Activated T-helper 2 cell treated with anti-CD3 and anti-CD28 coated beads, Interferon-gamma antibody, Interleukin-2, Interleukin-4, amounts not matched to agents 10 μg/mL and 5 μg/mL and 100 μg/mL, durations not matched to agents 14 hours and 24 hours and 36 hours (primary cell): ENCODE measurements at regions not wholly inside any gene's neighbourhood (a gene's known extent, or its start where the extent isn't known, plus 50 kb on each side); places are given as distances from the start of the nearest gene placed in this dataset.
"Not testable (repeated sequence)": the region's sequence is repeated elsewhere in the genome, so short reads cannot be mapped to it uniquely, and the experiment has no call there.

Experiments used
- DNase-seq: peaks from one replicate; pipeline ENCODE4 v3.0.0; 2021; ENCODE audit warnings: low spot score
- H3K27ac Mint-ChIP-seq: one replicate; pipeline ENCODE4 v1.8.0; 2021; ENCODE audit warnings: mixed read lengths
- H3K27me3 Mint-ChIP-seq: one replicate; pipeline ENCODE4 v1.8.0; 2021; ENCODE audit warnings: low read depth, mixed read lengths
- H3K36me3 Mint-ChIP-seq: one replicate; pipeline ENCODE4 v1.8.0; 2021; ENCODE audit warnings: low read depth, mixed read lengths
- H3K4me1 Mint-ChIP-seq: one replicate; pipeline ENCODE4 v1.8.0; 2021; ENCODE audit warnings: low read depth, mixed read lengths
- H3K4me3 Mint-ChIP-seq: one replicate; pipeline ENCODE4 v1.8.0; 2021; ENCODE audit warnings: low read depth, mild to moderate bottlenecking, moderate library complexity, mixed read lengths
- H3K9me3 Mint-ChIP-seq: one replicate; pipeline ENCODE4 v1.8.0; 2021; ENCODE audit warnings: mixed read lengths
- intact Hi-C: fragments of 100-400 bp; cut with micrococcal nuclease; formaldehyde crosslinking; loops from one replicate; pipeline ENCODE4 v1.15.1; 2023

DNA sequence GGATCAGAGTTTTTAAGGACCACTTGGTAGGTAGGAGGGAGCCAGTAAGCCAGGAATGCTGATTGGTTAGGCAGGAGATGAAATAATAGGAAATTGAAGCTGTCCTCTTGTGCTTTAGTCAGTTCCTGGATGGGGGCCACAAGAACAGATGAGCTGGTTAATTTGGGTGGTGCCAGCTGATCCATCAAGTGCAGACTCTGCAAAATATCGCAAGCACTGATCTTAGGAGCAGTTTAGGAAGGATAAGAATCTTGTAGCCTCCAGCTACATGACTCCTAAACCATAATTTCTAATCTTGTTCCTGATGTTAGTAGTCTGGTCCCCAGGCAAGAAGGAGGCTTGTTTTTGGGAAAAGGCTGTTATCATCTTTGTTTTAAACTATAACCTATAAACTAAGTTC is 117.9 kb upstream of the GPR12 start:
- Mint-ChIP-seq H3K9me3 (peaks cover 5% of the 10 kb centered on the region), H3K4me3 (no peak overlapping the region), H3K27me3 (peaks cover 2% of the 10 kb centered on the region), H3K27ac (no peak overlapping the region), H3K4me1 (no peaks in the 10 kb centered on the region), H3K36me3 (no peaks in the 10 kb centered on the region)
- no peak for DNase-seq
- intact Hi-C loops, result no loop called here

DNA sequence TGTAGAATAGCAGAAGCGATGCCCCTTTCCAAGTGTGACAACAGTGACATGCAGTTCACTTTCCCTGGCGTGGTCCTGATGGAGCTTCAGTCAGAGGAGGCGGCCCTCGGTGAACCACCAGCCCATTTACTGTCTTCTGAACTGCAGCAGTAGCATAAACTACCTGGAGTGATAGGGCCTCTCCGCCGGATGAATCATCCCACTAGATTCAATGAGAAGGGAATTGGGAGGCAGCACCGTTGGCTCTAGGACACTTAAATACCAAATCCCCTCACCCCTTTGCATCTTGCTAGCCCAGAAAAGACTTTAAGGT is 112.8 kb upstream of the GPR12 start:
- Mint-ChIP-seq H3K4me3 (no peak overlapping the region), H3K27ac (no peak overlapping the region), H3K36me3 (no peaks in the 10 kb centered on the region), H3K27me3 (peaks cover 2% of the 10 kb centered on the region), H3K9me3 (peaks cover 5% of the 10 kb centered on the region), H3K4me1 (no peaks in the 10 kb centered on the region)
- intact Hi-C loops, result loop anchor here (1.0 kb wide), 1 partner anchor 166 kb away; no protein-coding TSS in a partner anchor
- no peak for DNase-seq

DNA sequence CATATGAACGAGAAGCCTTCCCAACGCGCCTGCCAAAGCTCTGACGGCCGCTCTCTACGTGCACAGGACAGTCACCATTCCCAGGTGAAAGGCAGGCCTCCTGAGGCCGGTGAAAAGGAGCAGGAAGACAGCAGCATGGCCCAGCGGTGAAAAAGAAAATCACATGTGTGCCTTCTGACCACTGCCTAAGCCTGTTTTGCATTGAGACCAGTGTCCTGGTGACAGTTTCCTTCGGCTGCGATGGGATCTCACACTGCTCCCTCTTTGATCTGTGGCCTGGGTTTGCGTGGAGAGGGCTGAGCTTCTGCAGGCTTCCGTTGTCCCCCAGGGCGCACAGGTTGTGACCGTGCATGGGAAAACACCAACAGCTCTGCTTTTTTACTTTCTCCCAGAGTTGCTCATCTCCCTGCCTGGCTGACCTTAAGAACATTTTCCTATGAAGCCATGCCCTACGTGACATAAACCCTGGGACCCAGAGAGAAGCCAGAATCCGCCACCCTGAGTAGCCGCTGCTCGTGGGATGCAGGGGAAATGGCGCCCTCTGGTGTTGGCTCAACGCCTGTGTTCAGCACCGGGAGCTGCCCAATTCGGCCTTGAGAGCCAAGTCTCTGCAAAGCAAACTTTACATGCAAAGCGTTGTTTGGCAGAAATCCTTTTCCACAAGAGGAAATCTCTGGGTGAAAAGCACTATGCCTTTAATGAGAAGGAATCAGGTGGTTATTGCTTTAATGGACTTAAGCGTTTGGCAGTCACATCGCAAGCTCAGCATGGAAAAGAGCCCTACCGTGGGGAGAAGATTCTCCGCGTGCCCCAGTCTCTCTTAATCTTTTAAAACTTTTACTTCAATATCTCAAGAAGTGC is 112.2 kb upstream of the GPR12 start:
- Mint-ChIP-seq H3K27ac (no peak overlapping the region), H3K4me1 (no peaks in the 10 kb centered on the region), H3K27me3 (peaks cover 2% of the 10 kb centered on the region), H3K4me3 (no peak overlapping the region), H3K36me3 (no peaks in the 10 kb centered on the region), H3K9me3 (peaks cover 5% of the 10 kb centered on the region)
- peak; percentile 28 for DNase-seq
- intact Hi-C loops, result loop anchor here (1.0 kb wide), 1 partner anchor 165 kb away; no protein-coding TSS in a partner anchor

DNA sequence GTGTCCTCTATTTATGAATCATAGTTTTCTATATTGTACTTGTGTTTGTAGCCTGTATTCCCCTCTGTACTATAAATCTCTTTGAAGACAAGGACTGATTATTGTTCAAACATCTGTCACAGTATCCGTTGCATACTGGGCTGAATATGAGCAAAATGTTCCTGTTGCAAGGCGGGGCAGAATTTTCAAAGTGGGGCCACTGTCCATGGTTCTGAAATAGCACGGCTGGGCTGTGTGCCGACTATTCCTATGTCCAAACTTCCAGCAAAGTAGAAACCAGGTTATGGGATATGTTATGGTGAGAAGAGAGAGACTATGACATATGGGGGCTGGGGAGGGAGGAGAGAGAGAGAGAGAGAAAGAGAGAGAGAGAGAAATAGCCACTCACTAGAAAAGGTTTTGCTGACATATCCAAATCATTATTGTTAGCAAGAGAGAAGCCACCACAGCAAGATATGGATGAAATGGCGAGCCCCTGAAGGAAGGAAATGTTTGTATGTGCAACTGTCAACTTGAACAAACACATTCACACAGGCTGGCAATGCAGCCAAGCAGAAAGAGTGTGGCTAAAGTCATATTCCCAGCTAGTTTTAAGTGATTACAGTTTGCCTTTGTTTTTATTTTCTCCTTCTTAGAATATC is 107.0 kb upstream of the GPR12 start:
- Mint-ChIP-seq H3K36me3 (no peaks in the 10 kb centered on the region), H3K27me3 (no peaks in the 10 kb centered on the region), H3K4me3 (no peak overlapping the region), H3K4me1 (no peaks in the 10 kb centered on the region), H3K27ac (no peak overlapping the region), H3K9me3 (no peaks in the 10 kb centered on the region)
- no peak for DNase-seq
- intact Hi-C loops, result no loop called here

DNA sequence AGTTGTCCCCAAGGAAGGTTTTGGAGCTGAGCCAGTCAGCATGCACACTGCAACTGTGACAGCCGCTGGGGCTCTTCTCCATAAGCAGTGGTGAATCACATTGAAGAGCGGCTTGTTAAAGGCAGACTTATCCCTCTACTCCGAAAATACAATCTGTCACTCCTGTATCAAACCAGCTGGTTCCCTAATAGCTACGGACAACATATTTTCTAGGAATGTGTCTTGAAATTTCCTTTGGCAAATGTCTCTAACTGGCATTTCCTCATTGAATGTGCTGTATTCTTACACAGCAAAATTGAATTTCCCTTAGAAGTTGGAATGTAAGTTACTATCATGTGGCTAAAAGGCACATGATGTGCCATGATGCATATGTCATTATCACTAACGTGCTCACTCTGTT is 104.0 kb upstream of the GPR12 start:
- DNase-seq, result no peak
- H3K36me3 Mint-ChIP-seq, result no peaks in the 10 kb centered on the region
- no peaks in the 10 kb centered on the region for H3K27me3 Mint-ChIP-seq
- no peaks in the 10 kb centered on the region for H3K9me3 Mint-ChIP-seq
- intact Hi-C loops, result no loop called here
- H3K4me3 Mint-ChIP-seq, result no peak overlapping the region
- no peaks in the 10 kb centered on the region for H3K4me1 Mint-ChIP-seq
- H3K27ac Mint-ChIP-seq, result no peak overlapping the region

DNA sequence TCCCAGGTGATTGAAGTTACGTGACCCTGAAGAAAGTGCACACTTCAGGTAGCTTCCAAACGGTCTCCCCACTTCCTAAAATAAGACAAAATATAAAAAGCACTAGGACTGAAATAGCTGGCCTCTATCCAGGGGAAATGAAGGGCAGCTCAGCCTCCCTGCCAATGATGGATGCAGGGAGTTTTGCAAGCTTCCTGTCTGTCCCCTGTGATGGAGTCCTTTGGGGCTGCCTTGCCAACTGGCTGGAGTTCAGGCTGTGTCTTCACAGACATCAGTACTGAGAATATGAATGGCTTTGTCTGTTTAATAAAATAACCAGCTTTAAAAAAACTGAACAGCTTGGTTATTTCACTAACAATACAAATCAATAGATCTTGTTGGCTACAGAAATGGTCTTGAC is 101.4 kb upstream of the GPR12 start:
- H3K36me3 Mint-ChIP-seq, result no peaks in the 10 kb centered on the region
- H3K27me3 Mint-ChIP-seq, result no peaks in the 10 kb centered on the region
- no peak overlapping the region for H3K27ac Mint-ChIP-seq
- intact Hi-C loops, result no loop called here
- no peaks in the 10 kb centered on the region for H3K4me1 Mint-ChIP-seq
- no peak for DNase-seq
- H3K9me3 Mint-ChIP-seq, result no peaks in the 10 kb centered on the region
- H3K4me3 Mint-ChIP-seq, result no peak overlapping the region

DNA sequence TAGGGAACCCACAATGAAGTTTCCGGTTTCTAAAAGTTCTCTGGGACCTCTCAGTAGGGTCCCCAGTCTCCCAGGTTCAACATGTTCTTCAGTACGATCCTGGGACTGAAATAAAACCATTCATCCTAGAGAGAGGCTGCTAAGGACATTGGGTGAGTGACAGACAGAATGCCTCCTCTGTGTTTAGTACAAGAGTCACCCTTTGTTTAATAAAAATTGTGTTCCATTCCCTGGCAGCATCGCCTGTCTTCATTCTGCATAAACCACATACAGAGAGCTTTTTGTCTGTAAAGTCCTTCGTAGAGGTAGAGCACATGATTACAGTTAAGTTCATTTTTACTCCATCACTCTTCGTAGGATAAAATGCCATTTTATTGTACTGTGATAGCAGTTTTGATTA is 95.3 kb upstream of the GPR12 start:
- H3K9me3 Mint-ChIP-seq, result no peaks in the 10 kb centered on the region
- H3K27me3 Mint-ChIP-seq, result peaks cover 5% of the 10 kb centered on the region
- H3K36me3 Mint-ChIP-seq, result no peaks in the 10 kb centered on the region
- no peaks in the 10 kb centered on the region for H3K4me1 Mint-ChIP-seq
- no peak overlapping the region for H3K4me3 Mint-ChIP-seq
- no peak overlapping the region for H3K27ac Mint-ChIP-seq
- DNase-seq, result no peak
- intact Hi-C loops, result no loop called here

DNA sequence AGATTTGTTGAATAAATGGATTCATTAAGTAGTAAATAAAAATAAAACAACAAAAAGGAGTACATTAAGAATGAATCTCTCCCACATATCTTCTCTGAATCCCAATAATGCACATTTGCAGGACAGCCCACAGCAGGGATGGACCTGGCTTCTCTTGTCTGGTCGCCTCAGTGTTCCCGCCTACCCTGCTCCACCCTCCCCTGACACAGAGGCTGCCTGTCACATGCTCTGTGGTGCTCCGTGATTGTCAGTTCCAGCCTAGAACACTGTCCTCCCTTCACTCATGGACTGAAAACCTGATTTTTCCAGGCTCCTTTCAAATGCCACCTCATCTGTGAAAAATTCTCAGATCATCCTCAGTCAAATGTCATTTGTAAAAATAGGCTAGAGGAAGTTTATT is 94.5 kb upstream of the GPR12 start:
- DNase-seq, result no peak
- no peak overlapping the region for H3K4me3 Mint-ChIP-seq
- no peaks in the 10 kb centered on the region for H3K9me3 Mint-ChIP-seq
- intact Hi-C loops, result no loop called here
- no peak overlapping the region for H3K27ac Mint-ChIP-seq
- peaks cover 7% of the 10 kb centered on the region for H3K27me3 Mint-ChIP-seq
- no peaks in the 10 kb centered on the region for H3K36me3 Mint-ChIP-seq
- no peaks in the 10 kb centered on the region for H3K4me1 Mint-ChIP-seq

DNA sequence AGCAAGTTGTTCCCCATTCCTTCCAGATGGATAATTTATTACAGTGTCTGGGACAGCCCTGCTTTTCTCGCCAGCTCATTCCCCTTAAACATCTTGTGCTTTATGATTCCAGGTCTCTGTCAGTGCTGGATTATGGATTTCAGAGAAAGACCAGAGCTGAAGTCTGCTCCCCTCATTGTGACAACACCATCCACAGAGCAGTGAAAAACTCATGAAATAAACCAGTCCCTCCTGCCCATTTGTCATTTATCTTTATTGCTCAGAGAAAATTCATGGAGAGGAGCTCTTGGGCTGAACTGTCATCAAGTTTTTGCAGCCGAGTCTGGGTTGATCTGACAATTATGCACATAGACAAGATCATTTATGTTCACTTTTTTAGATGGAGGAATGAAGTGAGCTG is 92.7 kb upstream of the GPR12 start:
- no peak overlapping the region for H3K27ac Mint-ChIP-seq

DNA sequence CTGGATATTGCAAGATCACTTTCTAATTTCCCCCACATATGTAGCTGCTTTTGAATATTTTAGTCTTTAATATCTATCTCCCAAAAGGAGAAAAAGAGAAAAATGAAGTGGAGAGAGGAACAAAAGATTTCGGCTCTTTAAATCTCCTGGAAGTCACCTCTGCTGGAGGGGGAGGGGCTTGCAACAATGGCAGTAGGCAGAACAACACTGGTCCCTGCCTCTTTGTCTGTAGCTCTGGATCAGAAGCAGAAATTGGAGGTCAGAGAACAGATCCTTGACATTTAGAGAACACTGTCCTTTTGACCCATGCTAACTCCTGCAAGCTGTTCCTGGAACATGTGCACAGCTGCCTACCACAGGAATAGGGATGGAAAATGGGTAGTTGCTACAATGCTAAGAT is 86.7 kb upstream of the GPR12 start:
- Mint-ChIP-seq H3K27ac (no peak overlapping the region), H3K4me1 (no peaks in the 10 kb centered on the region), H3K27me3 (peaks cover 2% of the 10 kb centered on the region), H3K4me3 (no peak overlapping the region), H3K9me3 (no peaks in the 10 kb centered on the region), H3K36me3 (no peaks in the 10 kb centered on the region)
- intact Hi-C loops, result no loop called here
- DNase-seq, result no peak

More for the DNA sequence above, 92.7 kb upstream of the GPR12 start:
- Mint-ChIP-seq H3K4me1 (no peaks in the 10 kb centered on the region), H3K27me3 (peaks cover 7% of the 10 kb centered on the region), H3K9me3 (no peaks in the 10 kb centered on the region), H3K36me3 (no peaks in the 10 kb centered on the region), H3K4me3 (no peak overlapping the region)
- intact Hi-C loops, result no loop called here
- no peak for DNase-seq

DNA sequence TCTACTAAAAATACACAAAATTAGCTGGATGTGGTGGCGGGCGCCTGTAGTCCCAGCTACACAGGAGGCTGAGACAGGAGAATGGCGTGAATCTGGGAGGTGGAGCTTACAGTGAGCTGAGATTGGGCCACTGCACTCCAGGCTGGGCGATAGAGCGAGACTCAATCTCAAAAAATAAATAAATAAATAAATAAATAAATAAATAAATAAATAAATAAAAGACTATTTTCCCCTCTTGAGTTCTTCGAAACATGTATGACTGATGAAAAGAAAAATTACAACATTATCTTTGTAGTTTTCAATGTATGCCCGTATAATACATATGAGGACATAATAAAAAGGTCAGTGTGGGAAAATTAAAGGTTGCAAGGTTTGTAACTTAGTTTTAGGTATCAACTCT is 84.5 kb upstream of the GPR12 start:
- H3K4me3 Mint-ChIP-seq, H3K27me3 Mint-ChIP-seq, H3K27ac Mint-ChIP-seq, H3K9me3 Mint-ChIP-seq, DNase-seq, H3K4me1 Mint-ChIP-seq, intact Hi-C loops, H3K36me3 Mint-ChIP-seq: not testable (repeated sequence)

DNA sequence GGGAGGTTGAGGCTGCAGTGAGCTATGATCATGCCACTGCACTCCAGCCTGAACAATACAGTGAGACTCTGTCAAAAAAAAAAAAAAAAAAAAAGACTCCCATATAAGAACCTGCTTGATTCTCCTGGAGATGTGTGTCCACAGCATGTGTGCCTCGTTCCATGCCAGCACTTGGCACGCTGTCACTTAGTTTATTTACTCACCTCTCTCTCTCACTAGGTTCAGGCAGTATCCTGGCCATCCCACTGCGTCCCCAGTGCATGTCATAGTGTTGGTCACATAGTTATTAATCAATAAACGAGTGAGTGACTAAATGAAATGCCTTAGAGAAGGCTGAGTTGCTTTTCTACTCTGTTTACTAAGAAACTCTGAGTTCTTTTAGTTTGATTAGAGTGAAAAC is 79.1 kb upstream of the GPR12 start:
- H3K27me3 Mint-ChIP-seq, result peaks cover 2% of the 10 kb centered on the region
- intact Hi-C loops, result no loop called here

DNA sequence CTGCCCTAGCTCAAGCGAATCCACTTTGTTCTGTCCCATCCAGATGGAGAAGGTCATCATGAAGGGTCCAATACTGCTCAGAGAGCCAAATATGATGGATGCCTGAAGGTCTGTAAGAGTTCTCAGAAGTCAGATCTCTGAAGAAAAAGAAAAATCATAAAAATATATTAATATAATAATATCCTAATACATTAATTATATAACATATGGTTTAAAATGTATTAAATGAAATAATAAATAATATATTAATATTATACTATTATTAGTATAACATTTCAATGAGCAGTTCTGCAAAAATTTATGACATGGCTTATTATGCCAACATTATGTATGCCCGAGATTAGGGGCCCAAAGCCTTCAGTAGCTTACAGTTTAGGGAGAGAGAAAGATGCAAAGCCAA is 78.2 kb upstream of the GPR12 start:
- Mint-ChIP-seq H3K9me3 (no peaks in the 10 kb centered on the region), H3K27me3 (peaks cover 2% of the 10 kb centered on the region), H3K4me1 (no peaks in the 10 kb centered on the region), H3K27ac (no peak overlapping the region), H3K4me3 (no peak overlapping the region), H3K36me3 (no peaks in the 10 kb centered on the region)
- intact Hi-C loops, result no loop called here
- no peak for DNase-seq

More for the DNA sequence above, 79.1 kb upstream of the GPR12 start:
- Mint-ChIP-seq H3K4me3 (no peak overlapping the region), H3K9me3 (no peaks in the 10 kb centered on the region), H3K36me3 (no peaks in the 10 kb centered on the region), H3K4me1 (no peaks in the 10 kb centered on the region), H3K27ac (no peak overlapping the region)
- DNase-seq, result no peak
